GM18519 (cell line): ENCODE measurements at regions not wholly inside any gene's neighbourhood (a gene's known extent, or its start where the extent isn't known, plus 50 kb on each side); places are given as distances from the start of the nearest gene placed in this dataset.
"Not testable (repeated sequence)": the region's sequence is repeated elsewhere in the genome, so short reads cannot be mapped to it uniquely, and the experiment has no call there.

Experiments used
- ATAC-seq: cut with Tn5 transposase; IDR thresholded peaks from one replicate; pipeline ENCODE4 v1.9.1; 2021; ENCODE audit warnings: mild to moderate bottlenecking, moderate library complexity; ENCODE audit not compliant: unreplicated experiment, low FRiP score

DNA sequence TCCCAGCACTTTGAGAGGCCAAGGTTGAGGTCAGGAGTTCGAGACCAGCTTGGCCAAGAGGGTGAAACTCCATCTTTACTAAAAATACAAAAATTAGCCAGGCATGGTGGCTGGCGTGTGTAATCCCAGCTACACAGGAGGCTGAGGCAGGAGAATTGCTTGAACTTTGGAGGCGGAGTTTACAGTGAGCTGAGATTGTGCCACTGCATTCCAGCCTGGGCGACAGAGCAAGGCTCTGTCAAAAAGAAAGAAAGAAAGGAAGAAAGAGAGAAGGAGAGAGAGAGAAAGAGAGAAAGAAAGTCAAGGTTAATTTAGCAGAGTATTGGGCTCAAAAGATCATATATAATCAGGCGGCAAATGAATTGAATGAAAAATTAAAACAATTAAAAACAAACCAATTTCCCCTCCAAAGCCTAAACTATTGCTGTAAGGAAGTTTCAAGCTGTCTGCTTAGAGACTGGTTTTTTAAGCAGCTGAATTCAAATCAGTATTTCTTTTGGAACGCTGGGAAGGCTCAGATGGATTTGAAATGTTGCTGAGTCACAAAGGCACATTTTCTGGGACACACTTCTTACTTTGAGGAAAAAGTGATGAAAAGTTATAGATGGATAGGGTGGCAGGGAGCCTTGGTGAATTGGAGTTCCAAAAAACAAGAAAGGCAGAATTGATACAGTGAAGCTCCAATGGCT is 81.3 kb upstream of the BHLHE40 start:
- no peak for ATAC-seq

DNA sequence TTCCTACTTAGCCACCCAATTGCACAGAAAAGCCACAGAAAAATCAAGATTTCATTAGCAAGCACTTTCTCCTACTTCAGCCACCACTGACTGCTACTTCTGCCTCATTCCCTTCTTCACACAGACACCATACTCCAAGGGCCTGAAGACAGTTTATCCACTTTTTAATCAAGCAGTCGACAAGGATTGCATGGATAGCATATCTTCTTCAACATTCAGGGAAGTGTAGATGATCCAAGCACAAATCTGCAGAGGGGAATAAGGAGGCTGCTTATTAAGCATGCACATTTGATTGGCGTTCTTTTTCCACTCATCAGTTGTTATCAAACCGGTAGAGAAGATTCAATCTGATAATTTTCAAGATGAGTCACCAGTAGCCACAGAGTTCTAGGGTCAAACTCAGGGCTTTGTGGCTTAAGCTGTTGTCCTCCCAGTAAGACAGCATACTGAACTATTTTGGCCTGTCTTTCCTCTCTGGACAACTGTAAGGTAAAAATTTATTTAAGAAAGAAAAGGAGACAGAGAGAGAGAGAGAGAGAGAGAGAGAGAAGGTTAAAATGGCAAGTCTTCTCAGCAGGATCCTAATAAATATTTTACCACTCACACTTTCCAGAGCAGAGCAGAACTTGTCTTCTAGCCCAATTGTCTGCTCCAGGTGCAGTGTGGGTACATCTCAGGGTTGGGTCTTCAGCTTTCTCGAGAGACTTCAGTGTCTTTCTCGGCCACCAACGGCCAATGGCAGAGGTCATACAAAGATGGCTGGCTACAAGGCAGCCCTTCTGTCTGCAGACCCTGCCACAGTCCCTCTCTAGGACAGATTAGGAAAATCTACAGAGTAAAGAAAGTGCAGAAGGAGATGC is 80.6 kb upstream of the BHLHE40 start:
- peak; percentile 88 for ATAC-seq

DNA sequence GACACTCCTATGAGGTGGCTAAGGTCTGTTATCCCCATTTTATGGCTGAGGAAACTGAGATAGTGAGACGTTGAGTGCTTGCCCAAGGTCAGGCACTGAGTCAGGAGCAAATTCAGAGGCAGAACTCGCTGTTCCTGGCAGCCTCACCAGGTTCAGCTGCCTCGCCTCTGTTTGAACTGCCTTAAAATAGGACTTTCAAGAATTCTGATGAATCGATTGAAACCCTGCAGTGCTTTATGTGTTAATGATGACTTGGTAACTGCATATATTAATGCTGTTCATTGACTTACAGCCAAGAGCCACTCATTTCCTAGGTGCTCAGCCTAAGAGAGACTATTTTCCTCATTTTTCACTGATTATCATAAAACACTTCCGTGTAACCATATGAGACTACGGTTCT is 79.5 kb upstream of the BHLHE40 start:
- no peak for ATAC-seq

DNA sequence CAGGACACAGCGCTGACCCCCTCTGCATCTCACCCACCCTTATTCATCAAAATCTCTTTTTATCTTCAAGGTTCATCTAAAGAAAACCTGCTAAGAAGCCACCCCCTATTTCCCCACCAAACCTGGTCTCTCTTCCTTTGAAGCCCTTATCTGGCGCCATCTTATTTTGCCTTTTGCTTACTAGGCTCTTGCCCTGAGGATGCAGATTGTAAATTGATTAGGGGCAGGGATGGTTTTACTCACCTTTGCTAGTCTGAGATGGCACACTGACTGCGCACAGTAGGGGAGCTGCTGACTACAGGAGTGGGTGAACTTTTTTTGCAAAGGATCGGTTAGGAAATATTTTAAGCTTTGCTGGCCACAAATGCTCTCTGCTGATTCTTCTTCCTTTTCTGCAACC is 78.9 kb upstream of the BHLHE40 start:
- ATAC-seq, result no peak

DNA sequence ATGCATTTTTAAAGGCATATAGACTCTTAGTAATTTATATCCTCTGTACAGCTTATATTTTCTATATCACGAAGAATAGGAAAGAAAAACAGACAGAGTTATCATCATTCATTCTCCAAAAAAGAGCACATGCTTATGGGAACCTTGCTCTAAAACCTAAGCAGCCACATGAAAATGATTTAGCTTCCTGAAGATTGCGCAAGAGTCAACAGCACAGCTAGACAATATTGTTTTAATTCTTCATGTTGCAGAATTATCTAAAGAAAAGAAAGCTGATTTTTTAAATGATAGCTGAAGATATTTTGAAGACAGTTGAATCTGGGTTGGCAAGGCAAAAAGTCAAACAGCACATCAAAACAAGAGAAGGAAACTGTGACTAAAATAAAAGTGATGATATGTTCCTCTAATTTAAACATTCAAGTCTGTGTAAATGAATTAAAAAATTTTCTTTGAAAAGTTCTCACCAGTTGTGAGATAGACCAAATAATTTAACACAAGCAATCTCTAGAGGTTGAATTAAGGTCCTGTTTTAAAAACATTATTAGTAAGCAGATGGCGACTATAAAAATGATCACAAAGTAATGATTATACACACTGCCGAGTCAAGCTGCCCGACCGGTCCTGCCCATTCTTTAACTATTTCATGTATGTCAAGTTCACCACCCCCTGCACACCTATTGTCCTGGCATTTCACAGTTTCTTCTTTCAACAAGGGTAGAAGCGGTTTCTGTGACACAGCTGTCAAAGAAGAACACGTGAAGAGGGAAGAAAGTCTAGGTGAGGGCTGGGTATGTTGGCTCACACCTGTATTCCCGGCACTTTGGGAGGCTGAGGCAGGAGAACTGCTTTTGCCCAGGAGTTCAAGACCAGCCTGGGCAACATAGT is 74.2 kb upstream of the BHLHE40 start:
- ATAC-seq, result no peak

DNA sequence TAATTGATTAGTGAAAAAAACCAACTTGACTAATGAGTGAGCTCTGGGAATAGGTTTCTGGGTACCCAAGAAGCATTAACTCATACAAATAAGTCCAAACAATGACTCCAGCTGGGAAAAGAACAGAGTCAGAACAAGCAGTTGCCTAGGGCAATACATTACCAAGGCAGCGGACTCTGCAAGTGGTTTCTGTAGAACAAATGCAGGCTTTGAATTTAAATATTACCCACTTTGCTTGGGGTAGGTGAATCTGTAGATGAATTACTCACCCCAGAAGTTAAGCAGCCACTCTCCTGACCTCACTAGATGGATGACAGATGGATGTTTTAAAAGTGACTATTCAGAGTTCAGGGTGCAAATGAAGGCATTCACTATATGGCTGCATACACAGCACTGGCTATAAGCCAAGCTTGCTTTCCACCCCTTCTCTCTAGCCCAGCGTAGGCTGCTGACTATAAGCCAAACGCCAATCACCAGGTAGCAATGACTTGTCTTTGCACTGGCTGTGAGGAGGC is 73.1 kb upstream of the BHLHE40 start:
- ATAC-seq, result no peak

DNA sequence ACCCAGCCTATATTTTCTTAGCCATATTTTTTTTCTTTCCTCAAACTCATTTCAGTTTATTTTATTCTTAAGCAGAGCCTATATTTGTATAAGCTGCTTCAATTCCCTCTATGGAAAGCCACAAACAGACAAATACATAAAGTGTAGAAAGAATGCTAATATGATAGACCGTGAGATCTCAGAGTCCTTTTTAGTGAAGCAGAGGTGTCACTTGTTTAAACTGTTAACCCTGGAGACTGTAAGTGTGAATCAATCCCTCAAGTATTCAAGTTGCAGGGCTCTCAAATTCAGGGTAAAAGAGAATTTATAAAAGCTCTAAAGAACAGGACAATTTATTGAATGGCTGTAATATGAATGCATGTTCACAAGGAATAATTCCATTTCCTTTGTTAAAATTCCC is 72.2 kb upstream of the BHLHE40 start:
- no peak for ATAC-seq

DNA sequence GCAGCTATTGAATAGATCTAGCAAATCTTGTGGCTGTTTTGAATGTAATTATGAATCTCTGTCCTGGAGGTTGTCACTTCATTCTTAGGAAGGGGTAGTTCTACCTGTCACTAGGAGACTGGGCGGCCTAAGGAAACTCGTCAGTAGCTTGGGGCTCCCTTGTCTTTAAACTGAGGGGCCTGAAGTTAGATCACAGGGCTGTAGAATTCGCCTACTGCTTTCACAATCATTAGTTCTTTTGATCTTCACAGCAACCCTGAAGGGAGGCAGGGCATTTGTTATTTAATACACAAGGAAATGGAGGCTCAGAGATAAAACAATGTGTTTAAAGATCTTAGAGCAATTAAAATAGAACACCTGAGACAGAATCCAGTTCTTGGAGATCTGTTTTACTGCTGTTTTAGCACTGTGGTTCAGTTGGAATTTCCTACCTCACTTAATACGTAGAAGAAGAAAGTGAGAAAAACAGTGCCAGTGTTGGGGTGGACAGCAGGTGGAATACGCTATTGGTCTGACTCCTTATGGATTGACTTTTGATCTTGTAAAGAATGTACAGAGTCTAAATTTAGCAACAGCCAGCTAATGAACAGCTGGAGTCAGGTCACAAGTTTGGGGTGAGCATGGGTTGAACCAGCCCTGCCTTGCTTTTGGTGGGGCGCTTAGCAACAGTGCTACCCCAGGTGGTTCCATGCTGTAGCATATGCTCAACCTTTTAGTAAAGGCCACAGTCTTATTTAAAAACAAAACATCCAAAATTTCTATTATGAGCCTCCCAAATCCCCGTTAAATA is 71.4 kb upstream of the BHLHE40 start:
- ATAC-seq, result no peak

DNA sequence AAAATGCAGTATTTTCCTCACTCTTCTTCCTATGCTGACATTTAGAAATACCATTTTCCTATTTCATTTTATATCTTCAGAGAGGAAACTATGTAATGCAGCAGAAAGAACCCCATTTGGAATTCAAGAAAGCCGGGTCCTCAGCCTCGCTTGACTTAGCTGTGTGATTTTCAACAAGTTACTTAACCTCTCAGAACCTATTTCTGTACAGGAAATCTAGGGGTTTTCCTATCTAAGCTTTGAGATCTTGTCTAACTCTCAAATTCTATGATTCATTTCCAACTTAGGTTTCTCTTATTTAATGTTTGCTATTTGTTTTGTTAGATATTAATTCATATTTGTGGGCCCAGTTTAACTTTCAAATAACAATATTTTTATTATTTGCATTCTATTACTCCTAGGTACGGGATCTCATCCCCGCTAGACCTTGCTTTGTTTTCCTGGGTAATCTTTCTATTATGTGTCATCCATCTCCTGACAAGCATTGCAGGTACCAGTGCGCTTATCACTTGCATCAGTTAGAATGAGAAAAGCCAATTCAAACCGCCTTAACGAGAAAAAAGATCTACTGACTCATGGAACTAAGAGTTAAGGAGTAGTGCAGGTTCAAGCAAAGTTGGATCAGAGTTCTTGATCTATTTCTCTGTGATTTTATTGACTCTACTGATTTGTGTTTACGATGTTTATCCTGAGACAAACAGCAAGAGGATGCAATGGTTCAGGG is 70.6 kb upstream of the BHLHE40 start:
- ATAC-seq, result no peak

DNA sequence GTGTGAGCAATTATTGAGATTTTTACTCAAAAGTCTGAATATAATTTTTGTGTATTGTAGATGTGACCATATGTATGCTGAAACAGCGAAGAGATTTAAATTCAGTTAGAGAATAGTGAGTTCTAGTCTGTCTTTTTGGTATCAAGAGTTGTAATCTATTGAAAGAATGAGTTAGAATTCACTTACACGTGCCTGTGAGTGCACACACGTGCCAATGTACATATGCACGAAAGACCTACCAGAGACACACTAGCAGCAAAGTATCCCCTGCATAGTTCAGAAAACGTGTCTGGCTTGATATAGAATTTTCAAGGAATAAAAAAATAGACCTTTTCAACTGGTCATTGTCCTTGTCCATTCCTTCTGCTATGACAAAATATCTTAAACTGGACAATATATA is 64.8 kb upstream of the BHLHE40 start:
- no peak for ATAC-seq

DNA sequence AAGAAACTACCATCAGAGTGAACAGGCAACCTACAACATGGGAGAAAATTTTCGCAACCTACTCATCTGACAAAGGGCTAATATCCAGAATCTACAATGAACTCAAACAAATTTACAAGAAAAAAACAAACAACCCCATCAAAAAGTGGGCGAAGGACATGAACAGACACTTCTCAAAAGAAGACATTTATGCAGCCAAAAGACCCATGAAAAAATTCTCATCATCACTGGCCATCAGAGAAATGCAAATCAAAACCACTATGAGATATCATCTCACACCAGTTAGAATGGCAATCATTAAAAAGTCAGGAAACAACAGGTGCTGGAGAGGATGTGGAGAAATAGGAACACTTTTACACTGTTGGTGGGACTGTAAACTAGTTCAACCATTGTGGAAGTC is 57.6 kb upstream of the BHLHE40 start:
- ATAC-seq, result not testable (repeated sequence)

DNA sequence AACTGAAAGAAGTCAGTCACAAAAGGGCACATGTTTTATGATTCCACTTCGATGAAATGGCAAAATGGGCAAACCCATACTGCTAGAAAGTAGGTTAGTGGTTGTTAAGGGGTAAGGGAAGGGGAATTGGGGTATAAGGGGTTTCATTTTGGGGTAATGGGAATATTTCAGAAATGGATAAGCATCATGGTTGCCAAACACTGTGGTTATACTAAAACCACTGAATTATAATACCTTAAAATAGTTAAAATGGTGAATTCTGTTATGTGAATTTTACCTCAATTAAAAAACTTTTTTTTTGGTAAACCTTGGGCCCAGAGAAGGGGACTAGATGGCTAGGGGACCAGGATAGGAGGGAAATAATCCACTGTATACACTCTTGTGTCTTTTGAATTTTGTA is 52.3 kb upstream of the BHLHE40 start:
- ATAC-seq, result no peak

DNA sequence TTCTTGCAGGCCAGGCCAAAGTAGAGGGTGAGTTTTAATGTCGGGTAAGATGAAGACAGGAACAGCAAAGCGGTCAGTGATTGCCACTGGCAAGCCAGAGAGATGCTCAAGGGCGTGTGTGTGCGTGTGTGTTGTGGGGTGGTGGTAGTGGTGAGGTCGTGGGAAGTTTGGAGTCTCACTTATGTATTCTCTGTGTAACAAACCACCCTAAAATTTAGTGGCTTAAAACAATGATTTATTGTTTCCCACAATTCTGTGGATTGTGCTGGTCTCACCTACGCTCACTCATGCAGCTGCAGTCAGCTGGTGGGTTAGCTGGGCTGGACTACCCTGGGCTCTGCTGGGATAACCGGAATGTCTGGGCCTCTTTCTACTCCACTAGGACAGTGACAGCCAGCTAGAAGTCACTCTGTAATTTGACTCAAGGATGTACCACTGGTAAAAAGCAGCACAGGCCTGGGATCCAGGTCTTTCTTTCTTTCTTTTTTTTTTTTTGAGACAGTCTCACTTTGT is 50.9 kb upstream of the BHLHE40 start:
- ATAC-seq, result no peak
